ENCODE measurements at regions not wholly inside any gene's neighbourhood (a gene's known extent, or its start where the extent isn't known, plus 50 kb on each side); places are given as distances from the start of the nearest gene placed in this dataset.

GRCh38 chr20:19964289-19965265, 52.6 kb upstream of the NAA20 start:
- no TSS peak for BruUV-seq (replicated peaks)
- in situ Hi-C loops (cut with HindIII; ENCODE audit: extremely low pct_ligation_motif_present, low pct_unique_long_range_greater_than_20kb) = no loop called here
- TF ChIP-seq ZNF333 (CRISPR knock-in tag; IDR thresholded peaks at IDR 0.05; ENCODE audit: borderline replicate concordance) = peak; percentile 78
- TF ChIP-seq E2F5 (CRISPR knock-in tag; conservative IDR thresholded peaks at IDR 0.05) = 0 out of 2 replicates have a peak, but pooled peaks have one; percentile 48
- TF ChIP-seq ZNF441 (CRISPR knock-in tag; IDR thresholded peaks at IDR 0.05; ENCODE audit: borderline replicate concordance) = peak; percentile 99
- peak; percentile 51 for TF ChIP-seq NFYB (CRISPR knock-in tag; IDR thresholded peaks at IDR 0.05)
- TF ChIP-seq ZC3H4 (CRISPR knock-in tag; IDR thresholded peaks at IDR 0.05; ENCODE audit: borderline replicate concordance) = 0 out of 2 replicates have a peak, but pooled peaks have one; percentile 74
- peak; percentile 98 for TF ChIP-seq THRA (CRISPR knock-in tag; IDR thresholded peaks at IDR 0.05; ENCODE audit: borderline replicate concordance)
- TF ChIP-seq PREB (CRISPR knock-in tag; IDR thresholded peaks at IDR 0.05) = peak; percentile 79; the same call in 1 of the 2 replicates
- peak; percentile 100 for TF ChIP-seq ZNF253 (CRISPR knock-in tag; IDR thresholded peaks at IDR 0.05; ENCODE audit: borderline replicate concordance)
- peak; percentile 84 for TF ChIP-seq E2F1 (CRISPR knock-in tag; IDR thresholded peaks at IDR 0.05)
- TF ChIP-seq ZBTB43 (CRISPR knock-in tag; conservative IDR thresholded peaks at IDR 0.05) = peak; percentile 99
- TF ChIP-seq BORCS8-MEF2B (CRISPR knock-in tag; IDR thresholded peaks at IDR 0.05) = peak; percentile 100
- 0 out of 2 replicates have a peak, but pooled peaks have one; percentile 71 for TF ChIP-seq U2AF2 (IDR thresholded peaks at IDR 0.05; ENCODE audit: low read depth, low read length)
- peak; percentile 100 for TF ChIP-seq MYC (CRISPR knock-in tag; IDR thresholded peaks at IDR 0.05; ENCODE audit: borderline replicate concordance)
- TF ChIP-seq KLF6 (CRISPR knock-in tag; IDR thresholded peaks at IDR 0.05) = peak; percentile 100
- peak; percentile 56 for TF ChIP-seq HNRNPH1 (optimal IDR thresholded peaks at IDR 0.05; ENCODE audit: low read depth, low read length)
- peak; percentile 100 for TF ChIP-seq NRL (CRISPR knock-in tag; IDR thresholded peaks at IDR 0.05; ENCODE audit: borderline replicate concordance)
- no peak for TF ChIP-seq TCF7L2 (IDR thresholded peaks at IDR 0.05; ENCODE audit: low read depth, low read length)

More at GRCh38 chr20:19964289-19965265, 52.6 kb upstream of the NAA20 start:
- Histone ChIP-seq H4K20me1 (ENCODE audit: insufficient read depth, low read length) (no peaks in the 10 kb centered on the region), H3K4me3 (replicated peaks in 1 of 3; ENCODE audit: insufficient read depth in 1 of 3, low read depth in 2 of 3, low read length in 3 of 3) (peak overlapping the region in 1 of 3 experiments; percentile 15; a peak in 1 of 6 replicates), H3K9me3 (ENCODE audit: low read length) (no peaks in the 10 kb centered on the region), H3K4me1 (ENCODE audit: insufficient read depth, low read length) (peaks cover 74% of the 10 kb centered on the region), H3K9ac (ENCODE audit: insufficient read depth, low read depth, low read length) (peak overlapping the region; percentile 45), H3K79me2 (ENCODE audit: insufficient read depth, low read length) (no peaks in the 10 kb centered on the region), H3K4me2 (ENCODE audit: low read depth, low read length) (peak overlapping the region; percentile 54), H3K36me3 (replicated peaks in 1 of 2; ENCODE audit: control insufficient read depth in 1 of 2, insufficient read depth in 2 of 2, low read length in 2 of 2) (no peaks in the 10 kb centered on the region), H3K27ac (ENCODE audit: extremely low read length, insufficient read depth, low read length) (peak overlapping the region; percentile 72), H3K27me3 (ENCODE audit: control insufficient read depth in 1 of 2, insufficient read depth in 2 of 2, low read length in 2 of 2) (no peaks in the 10 kb centered on the region), H2AFZ (ENCODE audit: low read length) (no peak overlapping the region)
- intact Hi-C loops (cut with micrococcal nuclease; ENCODE audit: unreplicated experiment) = loop anchor here (1.0 kb wide), 2 partner anchors 44 to 79 kb away; no protein-coding TSS in a partner anchor
- CTCF ChIA-PET (ENCODE audit: low intra/inter-chr PET ratio, low total read pairs) = no interaction called here
- peak; percentile 97 for ATAC-seq
- peak; percentile 100 for FAIRE-seq
- 24% methylated on average over 15 of the region's 15 CpGs for WGBS (ENCODE audit: low lambda C conversion rate)
- POLR2A ChIA-PET = interaction anchor here (0.7 to 3.1 kb wide), 10 partner anchors 11 to 87 kb away, joined by 3 to 22 read pairs (median 4); partner anchors contain the start of genes CFAP61 and CRNKL1
- peak; percentile 99 for DNase-seq (ENCODE audit: low spot score)

Measured in HepG2 (cell line).